ENCODE measurements at regions not wholly inside any gene's neighbourhood (a gene's known extent, or its start where the extent isn't known, plus 50 kb on each side); places are given as distances from the start of the nearest gene placed in this dataset.

GRCh38 chr16:51228097-51228659 lies 77.1 kb upstream of the SALL1 start:
- WGBS, result 67% methylated on average over 8 of the region's 8 CpGs
- no peak overlapping the region for H3K4me3 ChIP-seq

GRCh38 chr16:51225878-51226277 lies 74.8 kb upstream of the SALL1 start:
- H3K4me3 ChIP-seq, result no peak overlapping the region
- H3K36me3 ChIP-seq, result no peaks in the 10 kb centered on the region
- H3K4me1 ChIP-seq, result no peaks in the 10 kb centered on the region
- H3K27me3 ChIP-seq, result peaks cover 0 to 6% (median 0%) of the 10 kb centered on the region in 4 donors
- DNase-seq (ENCODE audit: extremely low spot score), result peak; percentile 60
- H3K27ac ChIP-seq (replicated peaks in 1 of 4), result no peak overlapping the region
- no peaks in the 10 kb centered on the region for H3K9me3 ChIP-seq
- intact Hi-C loops (cut with DNase I), result no loop called here
- 52% methylated on average over 6 of the region's 6 CpGs for WGBS
- TF ChIP-seq POLR2A (IDR thresholded peaks at IDR 0.05; ENCODE audit: low read depth), result no peak
- no peak for TF ChIP-seq CTCF (IDR thresholded peaks at IDR 0.05)
- TF ChIP-seq POLR2AphosphoS5 (IDR thresholded peaks at IDR 0.05), result no peak
- no peak for TF ChIP-seq EP300 (IDR thresholded peaks at IDR 0.05)

More at GRCh38 chr16:51228097-51228659, 77.1 kb upstream of the SALL1 start:
- no peak for TF ChIP-seq POLR2AphosphoS5 (IDR thresholded peaks at IDR 0.05)
- Histone ChIP-seq H3K27me3 (peaks cover 0 to 6% (median 0%) of the 10 kb centered on the region in 4 donors), H3K27ac (replicated peaks in 1 of 4) (no peak overlapping the region), H3K36me3 (no peaks in the 10 kb centered on the region), H3K4me1 (no peaks in the 10 kb centered on the region), H3K9me3 (no peaks in the 10 kb centered on the region)
- peak; percentile 31 for DNase-seq (ENCODE audit: extremely low spot score)
- intact Hi-C loops (cut with DNase I), result no loop called here

GRCh38 chr16:51224317-51224716 lies 73.2 kb upstream of the SALL1 start:
- peak; percentile 75 for DNase-seq (ENCODE audit: extremely low spot score)
- TF ChIP-seq EP300 (IDR thresholded peaks at IDR 0.05), result no peak
- no peak for TF ChIP-seq CTCF (IDR thresholded peaks at IDR 0.05)
- TF ChIP-seq POLR2A (IDR thresholded peaks at IDR 0.05; ENCODE audit: low read depth), result no peak
- no peak for TF ChIP-seq POLR2AphosphoS5 (IDR thresholded peaks at IDR 0.05)
- no peaks in the 10 kb centered on the region for H3K4me1 ChIP-seq
- WGBS, result 74% methylated on average over 2 of the region's 2 CpGs
- no peaks in the 10 kb centered on the region for H3K36me3 ChIP-seq
- no peak overlapping the region for H3K4me3 ChIP-seq
- H3K27me3 ChIP-seq, result peaks cover 0 to 4% (median 0%) of the 10 kb centered on the region in 4 donors
- intact Hi-C loops (cut with DNase I), result no loop called here
- H3K27ac ChIP-seq (replicated peaks in 1 of 4), result no peak overlapping the region
- no peaks in the 10 kb centered on the region for H3K9me3 ChIP-seq

- H3K36me3 ChIP-seq, result no peaks in the 10 kb centered on the region
- peaks cover 0 to 22% (median 4%) of the 10 kb centered on the region in 4 donors for H3K9me3 ChIP-seq
- no peak overlapping the region for H3K4me3 ChIP-seq
- TF ChIP-seq CTCF (IDR thresholded peaks at IDR 0.05) (no peak), POLR2A (IDR thresholded peaks at IDR 0.05; ENCODE audit: low read depth) (no peak), POLR2AphosphoS5 (IDR thresholded peaks at IDR 0.05) (no peak), EP300 (IDR thresholded peaks at IDR 0.05) (no peak)
- intact Hi-C loops (cut with DNase I), result no loop called here
- WGBS, result 69% methylated on average over 6 of the region's 6 CpGs
- H3K4me1 ChIP-seq, result no peaks in the 10 kb centered on the region
- peak; percentile 55 for DNase-seq (ENCODE audit: extremely low spot score)
- no peaks in the 10 kb centered on the region for H3K27me3 ChIP-seq
- no peak overlapping the region for H3K27ac ChIP-seq (replicated peaks in 1 of 4)
Measured at GRCh38 chr16:51222016-51222415, 70.9 kb upstream of the SALL1 start.

GRCh38 chr16:51211148-51211547 lies 60.1 kb upstream of the SALL1 start:
- intact Hi-C loops (cut with DNase I), result no loop called here
- no peaks in the 10 kb centered on the region for H3K4me1 ChIP-seq
- H3K27me3 ChIP-seq, result no peaks in the 10 kb centered on the region
- 67% methylated on average over 2 of the region's 2 CpGs for WGBS
- no peak overlapping the region for H3K4me3 ChIP-seq
- TF ChIP-seq POLR2AphosphoS5 (IDR thresholded peaks at IDR 0.05), result no peak
- no peak for TF ChIP-seq EP300 (IDR thresholded peaks at IDR 0.05)
- no peak for TF ChIP-seq CTCF (IDR thresholded peaks at IDR 0.05)
- TF ChIP-seq POLR2A (IDR thresholded peaks at IDR 0.05; ENCODE audit: low read depth), result no peak
- no peaks in the 10 kb centered on the region for H3K36me3 ChIP-seq
- DNase-seq (ENCODE audit: extremely low spot score), result peak; percentile 62
- no peak overlapping the region for H3K27ac ChIP-seq (replicated peaks in 1 of 4)
- H3K9me3 ChIP-seq, result peaks cover 0 to 2% (median 0%) of the 10 kb centered on the region in 4 donors
